ENCODE measurements at regions not wholly inside any gene's neighbourhood (a gene's known extent, or its start where the extent isn't known, plus 50 kb on each side); places are given as distances from the start of the nearest gene placed in this dataset.

DNA sequence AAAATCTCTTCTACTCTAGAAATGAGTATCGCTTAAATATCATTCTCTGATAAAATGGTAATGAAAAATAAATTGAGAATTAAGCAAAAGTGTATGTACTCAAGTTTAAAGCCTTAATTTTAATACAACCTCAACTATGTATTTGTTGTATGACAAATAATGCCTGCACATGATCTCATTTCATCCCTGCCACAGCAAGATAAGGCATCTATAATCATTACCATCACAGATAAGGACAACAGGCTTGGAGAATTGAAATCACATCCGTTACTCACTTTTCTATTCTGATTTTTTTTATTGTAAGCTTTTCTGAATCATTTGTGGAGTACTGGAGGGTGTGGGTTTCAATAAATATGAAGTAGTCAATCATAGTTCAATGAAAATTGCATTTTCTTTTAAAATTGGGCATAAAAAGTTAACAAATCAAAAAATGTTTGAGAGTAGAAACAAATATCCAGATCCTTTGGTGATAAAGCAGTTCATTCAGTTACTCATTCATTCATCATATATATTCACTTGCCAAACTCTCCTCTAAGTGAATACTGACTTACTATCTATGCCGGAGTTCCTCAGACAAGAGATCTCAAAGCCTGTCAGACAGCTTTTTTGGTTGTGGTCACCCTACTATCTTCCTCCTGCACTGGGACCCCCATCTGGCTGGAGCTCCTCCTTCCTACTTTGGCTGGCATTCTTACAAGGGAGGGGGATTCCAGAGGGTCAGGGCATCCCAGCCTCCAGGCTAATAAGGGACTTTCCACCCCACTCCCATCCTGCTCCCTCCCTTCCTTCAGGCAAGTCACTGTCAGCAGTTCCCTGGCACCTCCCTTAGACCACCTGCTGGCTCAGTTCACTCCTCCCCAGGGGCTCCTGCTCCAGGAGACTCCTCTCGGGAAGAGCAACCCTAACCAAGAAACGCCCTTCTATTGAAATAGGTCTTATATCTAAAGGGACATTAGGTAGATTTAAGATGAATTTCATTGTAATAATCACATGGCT is 118.6 kb downstream of the OGFRL1 start:
- TF ChIP-seq, protein P1, sequence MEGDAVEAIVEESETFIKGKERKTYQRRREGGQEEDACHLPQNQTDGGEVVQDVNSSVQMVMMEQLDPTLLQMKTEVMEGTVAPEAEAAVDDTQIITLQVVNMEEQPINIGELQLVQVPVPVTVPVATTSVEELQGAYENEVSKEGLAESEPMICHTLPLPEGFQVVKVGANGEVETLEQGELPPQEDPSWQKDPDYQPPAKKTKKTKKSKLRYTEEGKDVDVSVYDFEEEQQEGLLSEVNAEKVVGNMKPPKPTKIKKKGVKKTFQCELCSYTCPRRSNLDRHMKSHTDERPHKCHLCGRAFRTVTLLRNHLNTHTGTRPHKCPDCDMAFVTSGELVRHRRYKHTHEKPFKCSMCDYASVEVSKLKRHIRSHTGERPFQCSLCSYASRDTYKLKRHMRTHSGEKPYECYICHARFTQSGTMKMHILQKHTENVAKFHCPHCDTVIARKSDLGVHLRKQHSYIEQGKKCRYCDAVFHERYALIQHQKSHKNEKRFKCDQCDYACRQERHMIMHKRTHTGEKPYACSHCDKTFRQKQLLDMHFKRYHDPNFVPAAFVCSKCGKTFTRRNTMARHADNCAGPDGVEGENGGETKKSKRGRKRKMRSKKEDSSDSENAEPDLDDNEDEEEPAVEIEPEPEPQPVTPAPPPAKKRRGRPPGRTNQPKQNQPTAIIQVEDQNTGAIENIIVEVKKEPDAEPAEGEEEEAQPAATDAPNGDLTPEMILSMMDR (IDR thresholded peaks at IDR 0.05): no peak
- TF ChIP-seq POLR2A (IDR thresholded peaks at IDR 0.05): no peak

Data from thyroid gland (tissue), 4 donors.